OCI-LY3 (cell line): ENCODE measurements at regions not wholly inside any gene's neighbourhood (a gene's known extent, or its start where the extent isn't known, plus 50 kb on each side); places are given as distances from the start of the nearest gene placed in this dataset.
A peak's percentile ranks its signal among the peaks of the same experiment; 100 is the strongest.

Experiments
- H2AFZ ChIP-seq: fragments of 200-600, 300-600 bp; shearing (Covaris generic); 2 replicates; pipeline ENCODE4 v1.6.0; 2014; ENCODE audit warnings: antibody characterized with exemption, low read depth, low read length
- H3K27ac ChIP-seq: fragments of 200-600, 300-600 bp; sonication (generic); 2 replicates; pipeline ENCODE4 v1.5.1; 2014; ENCODE audit warnings: mild to moderate bottlenecking, low read length, moderate library complexity, mixed read lengths
- H3K27me3 ChIP-seq: fragments of 200-600, 300-600 bp; sonication (generic); 2 replicates; pipeline ENCODE4 v1.6.1; 2014; ENCODE audit warnings: low read depth, low read length, mixed read lengths
- H3K36me3 ChIP-seq: fragments of 200-600, 300-600 bp; sonication (generic); replicated peaks from 2 replicates; pipeline ENCODE3; 2014; ENCODE audit warnings: low read depth, low read length, mixed read lengths
- H3K4me1 ChIP-seq: fragments of 300-600, 200-600 bp; sonication (generic); 2 replicates; pipeline ENCODE4 v1.6.1; 2014; ENCODE audit warnings: low read length, mixed read lengths
- H3K4me2 ChIP-seq: fragments of 200-600, 300-600 bp; sonication (generic); 2 replicates; pipeline ENCODE4 v1.6.1; 2014; ENCODE audit warnings: low read length, mixed read lengths
- H3K4me3 ChIP-seq: fragments of 300-600, 200-600 bp; sonication (generic); 2 replicates; pipeline ENCODE4 v1.5.1; 2014; ENCODE audit warnings: antibody characterized with exemption, mild to moderate bottlenecking, low read length, moderate library complexity
- H3K79me2 ChIP-seq: fragments of 300-600, 200-600 bp; shearing (Covaris generic); 2 replicates; pipeline ENCODE4 v1.6.1; 2014; ENCODE audit warnings: mild to moderate bottlenecking, low read length, mixed read lengths
- H3K9ac ChIP-seq: fragments of 300-600, 200-600 bp; shearing (Covaris generic); 2 replicates; pipeline ENCODE4 v1.6.0; 2014; ENCODE audit warnings: mild to moderate bottlenecking, low read length, moderate library complexity
- H3K9me3 ChIP-seq: fragments of 200-600, 300-600 bp; shearing (Covaris generic); 2 replicates; pipeline ENCODE4 v1.6.1; 2014; ENCODE audit warnings: low read length, mixed read lengths; ENCODE audit not compliant: insufficient read depth
- H4K20me1 ChIP-seq: fragments of 200-600, 300-600 bp; sonication (generic); 2 replicates; pipeline ENCODE4 v1.6.1; 2016; ENCODE audit warnings: low read length, mixed read lengths; ENCODE audit not compliant: insufficient read depth
- EZH2phosphoT487 ChIP-seq: fragments of 200-600 bp; shearing (Covaris generic); IDR thresholded peaks from 2 replicates; pipeline ENCODE4 v1.6.1; 2018; ENCODE audit warnings: antibody characterized with exemption, mixed run types, low read depth
- TF ChIP-seq, protein P1 (sequence below): fragments of 200-600, 300-600 bp; sonication (generic); IDR thresholded peaks from 2 replicates; pipeline ENCODE4 v1.5.1; 2014; ENCODE audit warnings: antibody characterized with exemption, low read length, low read depth

- H3K4me3 ChIP-seq = no peak overlapping the region
- H3K36me3 ChIP-seq = no peaks in the 10 kb centered on the region
- H4K20me1 ChIP-seq = no peaks in the 10 kb centered on the region
- no peak for TF ChIP-seq EZH2phosphoT487
- TF ChIP-seq, protein P1, sequence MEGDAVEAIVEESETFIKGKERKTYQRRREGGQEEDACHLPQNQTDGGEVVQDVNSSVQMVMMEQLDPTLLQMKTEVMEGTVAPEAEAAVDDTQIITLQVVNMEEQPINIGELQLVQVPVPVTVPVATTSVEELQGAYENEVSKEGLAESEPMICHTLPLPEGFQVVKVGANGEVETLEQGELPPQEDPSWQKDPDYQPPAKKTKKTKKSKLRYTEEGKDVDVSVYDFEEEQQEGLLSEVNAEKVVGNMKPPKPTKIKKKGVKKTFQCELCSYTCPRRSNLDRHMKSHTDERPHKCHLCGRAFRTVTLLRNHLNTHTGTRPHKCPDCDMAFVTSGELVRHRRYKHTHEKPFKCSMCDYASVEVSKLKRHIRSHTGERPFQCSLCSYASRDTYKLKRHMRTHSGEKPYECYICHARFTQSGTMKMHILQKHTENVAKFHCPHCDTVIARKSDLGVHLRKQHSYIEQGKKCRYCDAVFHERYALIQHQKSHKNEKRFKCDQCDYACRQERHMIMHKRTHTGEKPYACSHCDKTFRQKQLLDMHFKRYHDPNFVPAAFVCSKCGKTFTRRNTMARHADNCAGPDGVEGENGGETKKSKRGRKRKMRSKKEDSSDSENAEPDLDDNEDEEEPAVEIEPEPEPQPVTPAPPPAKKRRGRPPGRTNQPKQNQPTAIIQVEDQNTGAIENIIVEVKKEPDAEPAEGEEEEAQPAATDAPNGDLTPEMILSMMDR = no peak
- no peaks in the 10 kb centered on the region for H3K27me3 ChIP-seq
- H3K27ac ChIP-seq = no peak overlapping the region
- no peak overlapping the region for H2AFZ ChIP-seq
- no peaks in the 10 kb centered on the region for H3K9me3 ChIP-seq
- no peak overlapping the region for H3K4me2 ChIP-seq
- H3K4me1 ChIP-seq = no peaks in the 10 kb centered on the region
- H3K9ac ChIP-seq = no peak overlapping the region
- H3K79me2 ChIP-seq = no peaks in the 10 kb centered on the region
Measured at GRCh38 chrX:27236681-27237080, 226.5 kb downstream of the PPP4R3C start.

- H3K4me1 ChIP-seq = no peaks in the 10 kb centered on the region
- TF ChIP-seq, protein P1 = no peak
- no peak for TF ChIP-seq EZH2phosphoT487
Measured at GRCh38 chrX:27229721-27230120, 233.4 kb downstream of the PPP4R3C start.

DNA sequence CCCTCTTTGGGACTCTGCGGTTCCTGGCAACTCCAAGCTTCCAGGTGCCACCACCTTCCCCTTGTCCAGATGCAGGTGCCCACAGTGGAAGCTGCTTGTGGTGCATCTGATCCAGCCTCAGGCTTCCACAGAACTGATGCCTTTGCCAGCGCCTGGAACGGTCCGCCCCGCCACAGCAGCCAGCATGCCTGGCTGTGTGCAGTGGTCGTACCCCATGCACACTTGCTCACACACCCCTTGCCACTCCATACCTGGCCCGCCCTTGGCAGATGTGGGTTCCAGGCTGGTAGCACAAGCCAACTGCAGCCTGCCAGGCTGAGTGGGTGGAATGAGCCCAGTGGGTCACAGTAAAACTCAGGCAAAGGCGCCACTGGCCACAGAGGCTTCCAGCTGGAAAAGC is 240.5 kb downstream of the PPP4R3C start:
- no peaks in the 10 kb centered on the region for H3K79me2 ChIP-seq
- no peak overlapping the region for H2AFZ ChIP-seq
- H3K27ac ChIP-seq = no peak overlapping the region
- no peak overlapping the region for H3K9ac ChIP-seq
- no peaks in the 10 kb centered on the region for H4K20me1 ChIP-seq
- no peak overlapping the region for H3K4me2 ChIP-seq
- H3K4me3 ChIP-seq = no peak overlapping the region
- TF ChIP-seq, protein P1 = no peak
- no peak for TF ChIP-seq EZH2phosphoT487
- H3K9me3 ChIP-seq = no peaks in the 10 kb centered on the region
- H3K4me1 ChIP-seq = no peaks in the 10 kb centered on the region
- H3K36me3 ChIP-seq = no peaks in the 10 kb centered on the region
- H3K27me3 ChIP-seq = no peaks in the 10 kb centered on the region

More at GRCh38 chrX:27229721-27230120, 233.4 kb downstream of the PPP4R3C start:
- Histone ChIP-seq H3K9me3 (no peaks in the 10 kb centered on the region), H3K4me3 (no peak overlapping the region), H3K79me2 (no peaks in the 10 kb centered on the region), H3K9ac (no peak overlapping the region), H3K36me3 (no peaks in the 10 kb centered on the region), H3K4me2 (no peak overlapping the region), H4K20me1 (no peaks in the 10 kb centered on the region), H3K27ac (no peak overlapping the region), H2AFZ (no peak overlapping the region), H3K27me3 (no peaks in the 10 kb centered on the region)

DNA sequence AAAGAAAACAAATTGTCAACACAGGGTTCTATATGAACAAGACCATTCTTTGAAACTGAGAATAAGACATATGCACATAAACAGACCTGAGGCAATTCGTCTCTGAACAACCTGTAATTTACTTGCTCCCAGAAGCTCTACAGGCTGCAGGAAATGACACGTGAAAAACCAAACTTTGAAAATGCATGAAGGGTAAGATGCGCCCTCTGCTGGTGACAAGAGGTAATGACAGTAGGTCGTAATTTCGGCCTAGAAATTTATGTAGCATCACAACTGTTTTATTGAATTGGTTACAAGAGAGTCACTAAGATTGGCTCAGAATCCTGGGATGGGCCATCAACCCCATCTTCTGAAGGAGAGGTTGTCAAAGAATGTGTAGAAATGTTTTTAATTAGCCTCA is 276.5 kb downstream of the PPP4R3C start:
- peak overlapping the region; percentile 58 for H3K4me2 ChIP-seq

More for the DNA sequence above, 276.5 kb downstream of the PPP4R3C start:
- Histone ChIP-seq H3K9me3 (no peaks in the 10 kb centered on the region), H3K9ac (no peak overlapping the region), H3K4me1 (no peaks in the 10 kb centered on the region), H3K27me3 (no peaks in the 10 kb centered on the region), H4K20me1 (no peaks in the 10 kb centered on the region), H3K27ac (no peak overlapping the region), H3K4me3 (peak overlapping the region; percentile 50; the same call in 1 of the 2 replicates), H3K36me3 (no peaks in the 10 kb centered on the region), H2AFZ (peak overlapping the region; percentile 82), H3K79me2 (no peaks in the 10 kb centered on the region)
- TF ChIP-seq, protein P1 = peak; percentile 71
- TF ChIP-seq EZH2phosphoT487 = no peak
